ENCODE measurements at regions not wholly inside any gene's neighbourhood (a gene's known extent, or its start where the extent isn't known, plus 50 kb on each side); places are given as distances from the start of the nearest gene placed in this dataset.
"Not testable (repeated sequence)": the region's sequence is repeated elsewhere in the genome, so short reads cannot be mapped to it uniquely, and the experiment has no call there.

GRCh38 chr9:87040410-87041009, 93.2 kb upstream of the GAS1 start:
- H3K4me3 ChIP-seq (ENCODE audit: low read depth, low read length) = no peak overlapping the region
- TF ChIP-seq CTCF (IDR thresholded peaks at IDR 0.05; ENCODE audit: control insufficient read depth, extremely low read depth, insufficient read depth) = no peak

GRCh38 chr9:87041553-87042235, 94.4 kb upstream of the GAS1 start:
- not testable (repeated sequence) for H3K4me3 ChIP-seq (ENCODE audit: low read depth, low read length)

More at GRCh38 chr9:87040410-87041009, 93.2 kb upstream of the GAS1 start:
- DNase-seq (ENCODE audit: low read depth) = no peak

GRCh38 chr9:87049929-87050608, 102.8 kb upstream of the GAS1 start:
- not testable (repeated sequence) for DNase-seq (ENCODE audit: low read depth); H3K4me3 ChIP-seq (ENCODE audit: low read depth, low read length)

More at GRCh38 chr9:87041553-87042235, 94.4 kb upstream of the GAS1 start:
- DNase-seq (ENCODE audit: low read depth) = not testable (repeated sequence)

GRCh38 chr9:87054999-87055686, 107.8 kb upstream of the GAS1 start:
- DNase-seq (ENCODE audit: low read depth) = no peak
- TF ChIP-seq CTCF (IDR thresholded peaks at IDR 0.05; ENCODE audit: control insufficient read depth, extremely low read depth, insufficient read depth) = no peak
- no peak overlapping the region for H3K4me3 ChIP-seq (ENCODE audit: low read depth, low read length)

- peak; percentile 10 for DNase-seq (ENCODE audit: low read depth)
- TF ChIP-seq CTCF (IDR thresholded peaks at IDR 0.05; ENCODE audit: control insufficient read depth, extremely low read depth, insufficient read depth) = no peak
- no peak overlapping the region for H3K4me3 ChIP-seq (ENCODE audit: low read depth, low read length)
These were observed 112.5 kb upstream of the GAS1 start for GRCh38 chr9:87059772-87060171.

- no peak overlapping the region for H3K4me3 ChIP-seq (ENCODE audit: low read depth, low read length)
- DNase-seq (ENCODE audit: low read depth) = no peak
- no peak for TF ChIP-seq CTCF (IDR thresholded peaks at IDR 0.05; ENCODE audit: control insufficient read depth, extremely low read depth, insufficient read depth)
These were observed 115.4 kb upstream of the GAS1 start for GRCh38 chr9:87062746-87063145.

- no peak for DNase-seq (ENCODE audit: low read depth)
- H3K4me3 ChIP-seq (ENCODE audit: low read depth, low read length) = no peak overlapping the region
- TF ChIP-seq CTCF (IDR thresholded peaks at IDR 0.05; ENCODE audit: control insufficient read depth, extremely low read depth, insufficient read depth) = no peak
These were observed 115.9 kb upstream of the GAS1 start for GRCh38 chr9:87063246-87063645.
